DMS153 treated with DMSO at 0.1 percent for 48 hours (cell line): ENCODE measurements at regions not wholly inside any gene's neighbourhood (a gene's known extent, or its start where the extent isn't known, plus 50 kb on each side); places are given as distances from the start of the nearest gene placed in this dataset.
"Not testable (repeated sequence)": the region's sequence is repeated elsewhere in the genome, so short reads cannot be mapped to it uniquely, and the experiment has no call there.

Experiments
- DNase-seq: peaks from one replicate; lab custom pipeline; 2025; ENCODE audit not compliant: unreplicated experiment; lab: John Stamatoyannopoulos, UW

DNA sequence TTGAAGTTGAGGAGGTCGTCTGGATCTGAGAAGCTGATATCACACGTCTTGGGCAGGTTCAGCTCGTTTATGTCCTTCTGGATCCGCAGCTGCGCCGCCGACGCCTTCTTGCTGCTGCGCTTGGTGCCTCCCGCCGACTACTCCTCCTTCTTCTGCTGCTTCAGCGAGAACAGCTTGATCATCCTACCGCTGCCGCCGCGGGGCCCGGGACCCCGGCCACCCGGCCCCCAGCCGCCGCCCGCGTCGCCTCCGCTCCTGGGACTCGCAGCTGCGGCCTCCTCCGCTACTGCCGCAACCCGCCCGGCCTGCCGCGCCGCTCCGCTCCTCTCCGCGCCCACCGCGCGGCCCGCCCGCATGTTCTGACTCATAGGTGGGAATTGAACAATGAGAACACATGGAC is 1710.6 kb downstream of the TP53TG3F start:
- not testable (repeated sequence) for DNase-seq

DNA sequence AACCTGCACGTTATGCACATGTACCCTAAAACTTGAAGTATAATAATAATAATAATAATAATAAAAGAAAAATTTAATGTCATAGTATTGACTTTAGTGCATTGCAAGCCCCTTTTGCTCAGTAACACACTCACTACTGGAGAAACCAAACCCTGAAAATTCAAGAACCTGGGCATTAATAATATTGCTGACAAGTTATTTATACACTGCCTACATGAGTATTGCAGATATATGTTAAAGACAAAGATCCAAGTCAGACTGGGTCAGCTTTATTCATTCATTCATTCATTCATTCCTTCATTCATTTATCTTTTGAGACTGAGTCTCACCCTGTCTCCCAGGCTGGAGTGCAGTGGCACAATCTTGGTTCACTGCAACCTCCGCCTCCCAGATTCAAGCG is 1711.2 kb downstream of the TP53TG3F start:
- no peak for DNase-seq

DNA sequence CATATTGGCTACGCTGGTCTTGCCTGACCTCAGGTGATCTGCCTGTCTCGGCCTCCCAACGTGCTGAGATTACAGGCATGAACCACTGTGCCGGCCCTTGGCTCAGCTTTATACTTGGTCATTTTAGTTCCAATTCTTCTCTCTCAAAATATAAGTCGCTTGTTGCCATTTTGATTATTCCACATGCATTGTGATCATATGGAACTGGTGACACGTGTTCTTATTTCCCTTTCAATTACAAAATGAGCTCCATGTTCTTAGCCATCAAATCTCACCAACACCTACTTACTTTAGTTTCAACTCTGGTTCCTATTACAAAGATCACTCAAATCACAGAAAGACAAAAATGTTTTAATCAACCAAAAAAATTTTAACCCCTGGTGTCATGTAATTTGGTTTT is 1711.7 kb downstream of the TP53TG3F start:
- DNase-seq = no peak

GRCh38 chr16:35173295-35173694 is 1713.9 kb downstream of the TP53TG3F start:
- DNase-seq = no peak

GRCh38 chr16:35174016-35174415 is 1714.6 kb downstream of the TP53TG3F start:
- no peak for DNase-seq

DNA sequence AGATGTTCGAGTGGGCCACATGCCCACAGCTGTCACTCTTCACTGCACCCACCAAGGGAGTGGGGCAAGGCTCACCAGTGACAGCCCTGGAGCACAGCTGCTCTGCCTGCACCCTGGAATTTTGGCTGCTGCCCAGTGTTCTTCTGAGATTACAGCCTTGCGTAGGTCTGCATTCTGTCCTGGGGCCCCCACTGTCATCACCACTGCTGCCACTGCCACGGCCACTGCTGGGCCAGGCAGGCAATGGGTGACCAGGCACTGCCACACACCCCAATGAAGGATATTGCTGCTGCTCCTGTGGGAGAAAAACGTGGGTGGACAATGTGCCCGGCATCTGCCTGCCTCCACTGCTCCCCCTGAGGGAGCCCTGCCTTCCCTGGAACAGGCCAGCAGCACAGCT is 1717.0 kb downstream of the TP53TG3F start:
- no peak for DNase-seq

GRCh38 chr16:35177851-35178250 is 1718.4 kb downstream of the TP53TG3F start:
- no peak for DNase-seq

DNA sequence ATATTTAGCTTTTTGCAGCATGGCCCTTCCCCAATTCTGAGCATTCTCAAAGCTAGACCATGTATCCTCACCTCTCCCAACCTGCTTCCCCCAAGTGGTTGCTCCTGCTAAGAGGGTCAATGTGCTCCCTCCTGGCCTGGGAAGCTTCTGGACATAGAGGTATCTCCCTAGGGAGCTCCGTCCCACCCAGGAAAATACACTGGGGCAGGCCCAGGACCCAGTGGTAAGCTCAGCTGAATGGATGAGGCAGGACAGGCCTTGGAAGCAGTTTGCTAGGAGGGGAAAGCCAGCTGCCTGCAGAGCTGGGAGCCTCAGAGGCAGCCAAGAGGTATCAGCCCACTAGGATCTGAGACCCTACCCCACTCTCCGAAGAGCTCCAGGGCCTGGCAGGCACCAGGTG is 1721.6 kb downstream of the TP53TG3F start:
- DNase-seq = no peak

- no peak for DNase-seq
Observed at GRCh38 chr16:35181422-35182030, 1722.1 kb downstream of the TP53TG3F start.

GRCh38 chr16:35182043-35182677 is 1722.7 kb downstream of the TP53TG3F start:
- DNase-seq = no peak

- DNase-seq = no peak
Observed at GRCh38 chr16:35182943-35183550, 1723.6 kb downstream of the TP53TG3F start.

- DNase-seq = no peak
Observed at GRCh38 chr16:35184356-35184870, 1725.0 kb downstream of the TP53TG3F start.

GRCh38 chr16:35185366-35186044 is 1726.1 kb downstream of the TP53TG3F start:
- DNase-seq = no peak

- DNase-seq = no peak
Observed at GRCh38 chr16:35186045-35186759, 1726.8 kb downstream of the TP53TG3F start.

DNA sequence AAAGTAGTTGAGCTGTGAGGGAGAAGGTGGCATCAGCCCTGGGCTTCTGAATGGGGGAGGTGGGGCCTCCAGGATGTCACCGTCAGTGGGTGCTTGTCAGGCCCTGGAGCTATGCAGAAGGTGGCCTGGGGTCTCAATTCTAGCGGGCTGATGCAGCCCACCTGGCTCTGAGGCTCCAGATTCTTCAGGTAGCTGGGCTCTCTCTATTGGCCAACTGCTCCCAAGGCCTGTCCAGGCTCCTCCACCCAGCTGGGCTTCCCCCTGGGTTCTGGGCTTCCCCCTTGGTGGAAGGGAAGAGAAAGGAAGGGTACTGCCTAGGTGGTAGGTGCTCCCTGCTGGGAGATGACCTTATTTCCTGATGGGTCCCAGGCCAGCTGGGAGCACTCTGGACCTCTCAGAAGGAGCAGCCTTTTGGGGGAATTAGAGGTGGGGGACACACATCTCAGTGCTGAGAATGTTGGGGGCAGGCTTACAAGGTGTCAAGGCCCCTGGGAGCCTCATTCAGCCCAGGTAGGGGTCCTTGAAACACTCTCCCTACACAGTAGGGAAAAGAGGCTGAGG is 1728.3 kb downstream of the TP53TG3F start:
- no peak for DNase-seq

- no peak for DNase-seq
Observed at GRCh38 chr16:35188288-35189155, 1729.1 kb downstream of the TP53TG3F start.

GRCh38 chr16:35192993-35193392 is 1733.6 kb downstream of the TP53TG3F start:
- no peak for DNase-seq

GRCh38 chr16:35193956-35194355 is 1734.5 kb downstream of the TP53TG3F start:
- no peak for DNase-seq

DNA sequence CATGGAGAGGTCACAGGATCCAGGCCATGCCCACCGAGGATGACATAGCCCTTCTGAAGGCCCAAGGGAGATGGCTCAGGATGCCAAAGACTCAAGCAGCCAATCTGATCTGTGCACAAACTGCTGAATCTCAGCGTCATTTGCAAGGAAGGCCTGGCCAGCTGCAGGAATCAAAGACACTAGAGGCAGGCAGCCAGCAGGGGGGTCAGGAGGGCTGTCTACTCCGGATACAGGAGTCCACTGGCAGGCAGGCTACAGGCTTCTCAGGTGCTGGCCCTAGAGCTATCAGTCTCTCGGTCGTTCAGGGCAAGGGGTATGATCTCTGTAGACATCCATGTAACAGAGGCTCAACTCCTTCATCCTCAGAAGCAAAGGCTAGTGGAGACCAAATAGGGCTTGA is 1735.3 kb downstream of the TP53TG3F start:
- DNase-seq = no peak
